WTC11 (cell line): ENCODE measurements at regions not wholly inside any gene's neighbourhood (a gene's known extent, or its start where the extent isn't known, plus 50 kb on each side); places are given as distances from the start of the nearest gene placed in this dataset.

Experiments
- ATAC-seq: fragments of 200-7000 bp; cut with Tn5 transposase; 2 replicates; pipeline ENCODE4 v1.10.0; 2021; ENCODE audit warnings: mild to moderate bottlenecking, moderate library complexity
- CTCF ChIA-PET: fragments of 300-600 bp; sonication (Branson Sonifier 250); formaldehyde crosslinking; loops from one replicate; lab custom pipeline; 2021; ENCODE audit warnings: antibody characterized with exemption; lab: Charles Lee
- POLR2A ChIA-PET: fragments of 350-600 bp; sonication (Branson Sonifier 250); formaldehyde crosslinking; loops from one replicate; lab custom pipeline; 2021; ENCODE audit warnings: antibody characterized with exemption; lab: Charles Lee
- DNase-seq: peaks from one replicate; pipeline ENCODE4 v3.0.0; 2021; ENCODE audit warnings: low spot score
- H3K27ac Mint-ChIP-seq: 2 replicates; pipeline ENCODE4 v1.8.0; 2021; ENCODE audit warnings: mixed read lengths
- H3K27me3 Mint-ChIP-seq: 2 replicates; pipeline ENCODE4 v1.8.0; 2021; ENCODE audit warnings: low read depth, mild to moderate bottlenecking, moderate library complexity, mixed read lengths
- H3K36me3 Mint-ChIP-seq: 2 replicates; pipeline ENCODE4 v1.8.0; 2021; ENCODE audit warnings: mixed read lengths
- H3K4me1 Mint-ChIP-seq: 2 replicates; pipeline ENCODE4 v1.8.0; 2022; ENCODE audit warnings: mixed read lengths
- H3K4me3 Mint-ChIP-seq: 2 replicates; pipeline ENCODE4 v1.8.0; 2021; ENCODE audit warnings: mild to moderate bottlenecking, moderate library complexity, mixed read lengths
- H3K9me3 Mint-ChIP-seq: 2 replicates; pipeline ENCODE4 v1.8.0; 2021; ENCODE audit warnings: mixed read lengths
- CDX4 ChIP-seq: fragments of 250-450 bp; sonication (Bioruptor Pico); IDR thresholded peaks from 2 replicates; pipeline ENCODE4 v1.9.0; 2021; ENCODE audit warnings: moderate library complexity, mild to moderate bottlenecking, inconsistent platforms, borderline replicate concordance
- CREM ChIP-seq: sonication (generic); formaldehyde crosslinking; IDR thresholded peaks from 2 replicates; pipeline ENCODE4 v1.8.1; 2022; ENCODE audit warnings: mild to moderate bottlenecking, missing genetic modification reagents, moderate library complexity
- E2F1 ChIP-seq: sonication (generic); formaldehyde crosslinking; IDR thresholded peaks from 2 replicates; pipeline ENCODE4 v1.8.0; 2022; ENCODE audit warnings: mild to moderate bottlenecking, missing genetic modification reagents
- E2F5 ChIP-seq: sonication (generic); formaldehyde crosslinking; IDR thresholded peaks from 2 replicates; pipeline ENCODE4 v1.8.1; 2022; ENCODE audit warnings: mild to moderate bottlenecking, moderate library complexity, missing genetic modification reagents
- ELF4 ChIP-seq: sonication (generic); formaldehyde crosslinking; IDR thresholded peaks from 2 replicates; pipeline ENCODE4 v1.8.1; 2022; ENCODE audit warnings: low read depth, mild to moderate bottlenecking, moderate library complexity, missing genetic modification reagents
- ERG ChIP-seq: fragments of 250-450 bp; sonication (Bioruptor Pico); IDR thresholded peaks from 2 replicates; pipeline ENCODE4 v1.8.0; 2021; ENCODE audit warnings: mild to moderate bottlenecking
- FOXP1 ChIP-seq: sonication (generic); formaldehyde crosslinking; IDR thresholded peaks from 2 replicates; pipeline ENCODE4 v1.8.0; 2022; ENCODE audit warnings: missing genetic modification reagents, mild to moderate bottlenecking, moderate library complexity, borderline replicate concordance
- GABPB1 ChIP-seq: sonication (generic); formaldehyde crosslinking; IDR thresholded peaks from 2 replicates; pipeline ENCODE4 v1.8.1; 2023; ENCODE audit warnings: mild to moderate bottlenecking, missing genetic modification reagents
- JUN ChIP-seq: sonication (generic); formaldehyde crosslinking; IDR thresholded peaks from 2 replicates; pipeline ENCODE4 v1.8.0; 2023; ENCODE audit warnings: mild to moderate bottlenecking, missing genetic modification reagents
- MAX ChIP-seq: sonication (generic); formaldehyde crosslinking; IDR thresholded peaks from 2 replicates; pipeline ENCODE4 v1.8.0; 2022; ENCODE audit warnings: mild to moderate bottlenecking, missing genetic modification reagents
- NR1H2 ChIP-seq: sonication (generic); formaldehyde crosslinking; IDR thresholded peaks from 2 replicates; pipeline ENCODE4 v1.9.0; 2021; ENCODE audit warnings: mild to moderate bottlenecking, moderate library complexity, missing genetic modification reagents
- SOX15 ChIP-seq: fragments of 250-450 bp; sonication (Bioruptor Pico); IDR thresholded peaks from 2 replicates; pipeline ENCODE4 v1.9.0; 2021; ENCODE audit warnings: mild to moderate bottlenecking
- TEAD4 ChIP-seq: sonication (generic); formaldehyde crosslinking; IDR thresholded peaks from 2 replicates; pipeline ENCODE4 v1.8.0; 2022; ENCODE audit warnings: mild to moderate bottlenecking, missing genetic modification reagents
- USF1 ChIP-seq: sonication (generic); formaldehyde crosslinking; IDR thresholded peaks from 2 replicates; pipeline ENCODE4 v1.8.0; 2022; ENCODE audit warnings: mild to moderate bottlenecking, missing genetic modification reagents
- ZMAT4 ChIP-seq: fragments of 250-450 bp; sonication (Bioruptor Pico); IDR thresholded peaks from 2 replicates; pipeline ENCODE4 v1.9.0; 2021; ENCODE audit warnings: mild to moderate bottlenecking
- ZNF121 ChIP-seq: sonication (generic); formaldehyde crosslinking; IDR thresholded peaks from 2 replicates; pipeline ENCODE4 v1.8.0; 2023; ENCODE audit warnings: missing genetic modification reagents
- ZNF425 ChIP-seq: fragments of 250-450 bp; sonication (Bioruptor Pico); conservative IDR thresholded peaks from 2 replicates; pipeline ENCODE4 v1.9.0; 2021; ENCODE audit warnings: mild to moderate bottlenecking
- ZNF512 ChIP-seq: sonication (generic); formaldehyde crosslinking; IDR thresholded peaks from 2 replicates; pipeline ENCODE4 v1.8.1; 2022; ENCODE audit warnings: missing genetic modification reagents, borderline replicate concordance

- Mint-ChIP-seq H3K9me3 (peaks cover 4% of the 10 kb centered on the region; the same call in 1 of the 2 replicates), H3K27ac (no peak overlapping the region), H3K4me3 (no peak overlapping the region), H3K27me3 (no peaks in the 10 kb centered on the region), H3K36me3 (no peaks in the 10 kb centered on the region), H3K4me1 (peaks cover 7% of the 10 kb centered on the region; the same call in 1 of the 2 replicates)
- TF ChIP-seq ZNF121 (no peak), ERG (CRISPR knock-in tag) (no peak), MAX (CRISPR knock-in tag) (no peak), ZMAT4 (no peak)
- POLR2A ChIA-PET, result interaction anchor here (0.7 kb wide), 1 partner anchor 309 kb away, joined by 6 read pairs; no protein-coding TSS in a partner anchor
- CTCF ChIA-PET, result no interaction called here
- no peak for ATAC-seq
- no peak for DNase-seq
Observed at GRCh38 chr10:8628351-8628750, 573.9 kb downstream of the GATA3 start.

- TF ChIP-seq E2F5 (CRISPR knock-in tag) (no peak), ELF4 (no peak), ZNF512 (CRISPR knock-in tag) (no peak), USF1 (no peak), GABPB1 (CRISPR knock-in tag) (no peak), NR1H2 (CRISPR knock-in tag) (no peak), TEAD4 (CRISPR knock-in tag) (no peak), CREM (CRISPR knock-in tag) (no peak)
- Mint-ChIP-seq H3K27ac (no peak overlapping the region), H3K9me3 (peaks cover 4% of the 10 kb centered on the region; the same call in 1 of the 2 replicates), H3K4me3 (no peak overlapping the region), H3K27me3 (no peaks in the 10 kb centered on the region), H3K4me1 (no peaks in the 10 kb centered on the region), H3K36me3 (no peaks in the 10 kb centered on the region)
- no peak for ATAC-seq
- ChIA-PET POLR2A (no interaction called here), CTCF (no interaction called here)
- DNase-seq, result no peak
Observed at GRCh38 chr10:8633909-8634308, 579.4 kb downstream of the GATA3 start.

- H3K27me3 Mint-ChIP-seq, result no peaks in the 10 kb centered on the region
- CTCF ChIA-PET, result no interaction called here
- DNase-seq, result no peak
- TF ChIP-seq JUN, result no peak
- TF ChIP-seq E2F1 (CRISPR knock-in tag), result no peak
- no peak for TF ChIP-seq SOX15 (CRISPR knock-in tag)
- no peak for TF ChIP-seq FOXP1 (CRISPR knock-in tag)
- TF ChIP-seq CDX4, result no peak
- no peak for TF ChIP-seq ZNF425 (CRISPR knock-in tag)
- TF ChIP-seq, all 79 proteins: peak for 0
- no peaks in the 10 kb centered on the region for H3K36me3 Mint-ChIP-seq
- H3K4me3 Mint-ChIP-seq, result no peak overlapping the region
- no peaks in the 10 kb centered on the region for H3K4me1 Mint-ChIP-seq
- no peak for ATAC-seq
- H3K27ac Mint-ChIP-seq, result no peak overlapping the region
- H3K9me3 Mint-ChIP-seq, result no peaks in the 10 kb centered on the region
- POLR2A ChIA-PET, result no interaction called here
Observed at GRCh38 chr10:8636371-8636770, 581.9 kb downstream of the GATA3 start.
